ENCODE measurements at regions not wholly inside any gene's neighbourhood (a gene's known extent, or its start where the extent isn't known, plus 50 kb on each side); places are given as distances from the start of the nearest gene placed in this dataset.
"Not testable (repeated sequence)": the region's sequence is repeated elsewhere in the genome, so short reads cannot be mapped to it uniquely, and the experiment has no call there.

DNA sequence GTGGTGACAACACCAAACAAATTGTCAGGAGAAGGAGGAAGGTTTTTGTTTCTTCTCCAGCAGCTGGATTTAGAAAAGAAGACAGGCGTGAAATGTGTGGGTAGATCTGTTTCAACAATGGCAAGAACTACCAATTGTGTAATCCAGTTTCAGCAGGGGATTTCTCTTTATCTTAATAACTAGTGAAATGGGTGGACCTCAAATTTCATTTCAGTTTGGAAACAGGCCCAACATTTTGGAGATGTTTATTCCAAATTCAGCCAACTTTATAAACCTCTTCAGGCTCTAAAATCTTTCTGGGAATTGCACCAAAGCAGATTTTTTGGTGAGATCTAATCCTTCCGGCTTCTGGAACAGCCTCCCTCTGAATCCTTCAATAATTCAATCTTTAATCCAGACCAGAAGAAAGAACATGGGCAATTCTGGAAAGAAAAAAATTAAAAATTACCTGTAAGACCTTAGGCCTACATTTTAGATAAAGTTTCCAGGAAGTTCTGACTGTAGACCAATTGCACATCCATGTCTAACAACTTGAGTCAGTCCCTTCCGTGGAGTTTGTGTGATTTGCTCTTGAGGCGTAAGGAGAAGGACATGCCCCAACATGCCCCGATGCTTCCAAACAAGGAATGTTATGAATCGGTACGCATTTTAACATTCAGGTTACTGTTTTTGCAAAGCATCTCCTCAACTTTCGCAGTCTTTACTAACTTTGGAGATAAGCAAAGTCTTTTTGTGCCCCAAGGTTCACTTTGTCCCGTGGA, 423.6 kb downstream of the IRX1 start:
- DNase-seq, result peak; percentile 88

GRCh38 chr5:4019841-4020240, 424.2 kb downstream of the IRX1 start:
- DNase-seq, result peak; percentile 51

GRCh38 chr5:4020400-4020799, 424.8 kb downstream of the IRX1 start:
- DNase-seq, result no peak

DNA sequence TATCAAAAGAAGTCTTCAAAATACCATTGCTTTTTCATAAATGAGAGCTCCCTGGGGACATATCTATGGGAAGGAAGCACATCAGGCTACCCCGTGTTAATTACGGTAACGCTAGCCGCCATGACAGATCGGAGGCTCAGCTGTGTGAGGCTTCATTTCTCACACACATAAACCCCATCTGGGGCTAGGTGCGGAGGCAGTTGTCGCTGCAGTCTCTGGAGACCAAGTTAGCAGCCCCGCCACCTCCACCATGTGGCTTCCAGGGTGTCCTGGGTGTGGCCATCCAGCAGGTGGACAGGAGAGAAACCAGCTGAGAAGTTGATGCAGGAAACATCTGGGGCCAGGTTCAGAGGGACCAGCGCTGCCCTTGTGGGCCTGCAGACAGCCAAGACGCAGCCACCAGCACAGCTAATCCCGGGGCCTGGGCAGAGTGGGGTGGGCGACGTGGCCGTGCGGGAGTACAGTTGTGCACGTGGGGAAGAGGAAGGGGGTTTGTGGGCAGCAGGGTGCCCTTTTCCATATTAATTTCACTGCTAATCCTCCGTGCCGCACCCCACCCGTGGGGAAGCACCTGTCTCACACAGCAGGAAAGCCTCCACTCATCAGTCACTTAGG, 426.5 kb downstream of the IRX1 start:
- DNase-seq, result no peak

GRCh38 chr5:4023091-4023752, 427.6 kb downstream of the IRX1 start:
- DNase-seq, result peak; percentile 92

- DNase-seq, result peak; percentile 89
These were observed 428.2 kb downstream of the IRX1 start for GRCh38 chr5:4023753-4024335.

GRCh38 chr5:4027088-4027734, 431.6 kb downstream of the IRX1 start:
- DNase-seq, result peak; percentile 31

- no peak for DNase-seq
These were observed 432.8 kb downstream of the IRX1 start for GRCh38 chr5:4028384-4028783.

DNA sequence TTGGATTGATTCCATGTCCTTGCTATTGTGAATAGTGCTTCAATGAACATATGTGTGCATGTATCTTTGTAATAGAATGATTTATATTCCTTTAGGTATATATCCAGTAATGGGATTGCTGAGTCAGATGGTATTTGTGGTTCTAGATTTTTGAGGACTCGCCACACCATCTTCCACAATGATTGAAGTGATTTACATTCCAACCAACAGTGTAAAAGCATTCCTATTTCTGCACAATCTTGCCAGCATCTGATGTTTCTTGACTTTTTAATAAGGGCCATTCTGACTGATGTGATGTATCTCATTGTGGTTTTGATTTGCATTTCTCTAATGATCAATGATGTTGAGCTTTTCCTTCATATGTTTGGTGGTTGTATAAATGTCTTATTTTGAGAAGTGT, 437.9 kb downstream of the IRX1 start:
- not testable (repeated sequence) for DNase-seq

- DNase-seq, result no peak
These were observed 441.2 kb downstream of the IRX1 start for GRCh38 chr5:4036861-4037260.

- no peak for DNase-seq
These were observed 443.4 kb downstream of the IRX1 start for GRCh38 chr5:4038994-4039393.

DNA sequence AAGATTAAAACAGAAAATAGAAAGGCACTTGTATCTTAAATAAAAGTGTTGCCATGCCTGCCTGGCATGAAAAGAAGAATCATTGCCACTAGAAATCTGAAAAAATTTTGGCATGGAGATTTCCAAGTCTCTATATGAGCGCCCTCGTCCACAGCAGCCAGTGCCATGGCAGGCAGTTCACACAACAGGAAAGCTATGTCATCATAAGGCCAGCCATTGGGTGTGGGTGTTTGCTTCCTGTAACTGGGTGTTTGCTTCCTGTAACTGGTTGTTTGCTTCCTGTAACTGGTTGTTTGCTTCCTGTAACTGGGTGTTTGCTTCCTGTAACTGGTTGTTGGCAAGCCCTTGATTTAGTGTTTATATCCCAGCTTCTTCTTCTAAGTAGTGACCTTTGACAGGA, 446.7 kb downstream of the IRX1 start:
- no peak for DNase-seq

DNA sequence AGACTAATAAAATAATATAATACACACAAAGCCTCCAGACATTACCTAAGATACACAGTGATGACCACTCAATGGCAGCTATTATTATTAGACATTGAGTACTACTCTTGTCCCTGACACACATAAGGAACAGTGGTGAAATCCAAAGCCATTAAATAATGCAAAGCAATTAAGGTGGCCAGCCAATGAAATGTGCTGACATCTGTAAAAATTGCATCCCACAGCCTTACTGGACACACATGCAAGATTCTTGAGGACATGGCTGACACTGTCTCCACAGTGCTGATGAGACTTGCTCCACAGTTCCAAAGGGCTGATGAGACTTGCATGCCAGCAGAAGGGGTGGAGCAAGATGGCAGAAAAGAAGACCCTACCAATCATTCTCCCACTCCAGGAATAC, 447.5 kb downstream of the IRX1 start:
- DNase-seq, result no peak

DNA sequence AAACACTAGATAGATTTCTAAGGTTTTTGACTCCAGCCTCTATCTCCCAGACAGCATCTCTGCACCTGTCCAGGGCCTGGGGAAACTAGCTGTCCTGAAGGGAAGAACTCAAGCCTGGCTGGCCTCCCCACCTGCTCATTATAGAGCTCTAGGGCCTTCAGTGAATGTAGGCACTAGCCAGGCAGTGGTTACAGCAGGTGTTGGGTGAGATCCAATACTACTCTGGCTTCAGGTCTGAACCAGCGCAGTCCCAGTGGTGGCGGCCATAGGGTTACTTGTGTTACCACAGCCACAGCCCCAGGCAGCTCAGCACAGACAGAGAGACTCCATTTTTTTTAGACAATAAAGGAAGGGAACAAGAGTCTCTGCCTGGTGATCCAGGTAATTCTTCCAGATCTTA, 449.2 kb downstream of the IRX1 start:
- no peak for DNase-seq

- no peak for DNase-seq
These were observed 452.8 kb downstream of the IRX1 start for GRCh38 chr5:4048398-4048797.

- no peak for DNase-seq
These were observed 454.6 kb downstream of the IRX1 start for GRCh38 chr5:4050203-4050602.

DNA sequence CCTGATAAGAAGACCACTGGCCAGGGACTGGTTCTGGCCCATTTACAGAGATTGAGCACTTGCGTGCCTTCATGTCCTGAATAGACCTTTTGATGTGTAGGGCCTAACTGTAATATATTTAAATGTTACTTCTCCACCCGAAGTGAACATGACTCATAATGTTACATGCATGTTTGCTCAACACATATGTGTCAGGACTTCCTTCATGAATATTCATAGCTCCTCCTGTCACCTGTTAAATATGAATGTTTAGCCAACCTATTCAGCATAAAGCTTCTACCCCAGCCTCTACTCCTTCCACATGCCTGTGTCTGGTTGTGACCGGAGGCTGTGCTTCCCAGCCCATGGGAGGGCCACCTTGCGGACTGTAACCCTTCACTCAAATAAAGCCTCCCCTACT, 457.5 kb downstream of the IRX1 start:
- DNase-seq, result no peak

DNA sequence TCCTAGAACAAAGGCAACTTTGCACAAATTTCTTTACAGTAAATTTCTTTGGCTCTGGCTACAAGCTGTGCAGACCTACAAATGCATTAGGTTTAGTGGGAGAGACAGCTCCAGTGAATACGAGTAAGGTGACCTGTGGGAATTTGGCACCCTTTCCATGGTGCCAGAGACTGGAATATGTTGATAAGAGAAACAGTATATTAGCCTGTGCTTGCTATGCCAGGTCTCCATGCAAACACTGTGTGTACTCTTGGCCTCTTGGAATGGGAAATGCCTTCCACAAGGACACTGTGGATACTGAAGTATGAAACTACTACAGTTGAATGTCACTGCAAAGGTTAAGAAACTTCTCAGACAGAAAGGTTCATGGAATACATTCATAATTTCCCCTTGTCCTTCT, 458.5 kb downstream of the IRX1 start:
- DNase-seq, result no peak

GRCh38 chr5:4058899-4059298, 463.3 kb downstream of the IRX1 start:
- DNase-seq, result no peak

- no peak for DNase-seq
These were observed 470.1 kb downstream of the IRX1 start for GRCh38 chr5:4065472-4066320.

GRCh38 chr5:4068171-4068570, 472.5 kb downstream of the IRX1 start:
- DNase-seq, result no peak

DNA sequence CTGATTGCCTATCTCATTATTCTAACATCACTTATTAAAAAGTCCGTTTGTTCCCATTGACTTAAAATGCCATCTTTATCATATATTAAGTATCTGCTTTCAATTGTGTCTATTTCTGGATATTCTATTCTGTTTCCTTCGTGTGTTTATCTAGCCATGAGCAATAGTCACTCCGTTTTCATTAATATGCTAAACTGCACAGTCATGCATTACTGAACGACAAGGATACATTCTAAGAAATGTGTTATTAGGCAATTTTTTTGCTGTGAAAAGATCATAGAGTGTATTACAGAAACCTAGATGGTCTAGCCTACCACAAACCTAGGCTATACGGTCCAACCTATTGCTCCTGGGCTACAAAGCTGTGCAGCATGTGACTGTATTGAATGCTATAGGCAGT, 482.9 kb downstream of the IRX1 start:
- DNase-seq, result no peak
